Lower leg skin (tissue), 3 donors: ENCODE measurements at regions not wholly inside any gene's neighbourhood (a gene's known extent, or its start where the extent isn't known, plus 50 kb on each side); places are given as distances from the start of the nearest gene placed in this dataset.

Experiments used
- CTCF ChIP-seq, 3 donors: fragments of 450-650 bp; IDR thresholded peaks; one replicate each; pipeline ENCODE4 v1.5.1; 2016; ENCODE audit warnings: antibody characterized with exemption in 3 of 3, mild to moderate bottlenecking in 3 of 3, moderate library complexity in 2 of 3
- POLR2A ChIP-seq, 2 donors: fragments of 450-650 bp; IDR thresholded peaks; one replicate each; pipeline ENCODE4 v1.6.1; 2016 to 2017; ENCODE audit warnings: antibody characterized with exemption in 2 of 2, mild to moderate bottlenecking in 1 of 2, moderate library complexity in 1 of 2

- TF ChIP-seq CTCF (IDR thresholded peaks at IDR 0.05) (no peak), POLR2A (IDR thresholded peaks at IDR 0.05) (no peak)
Observed at GRCh38 chr4:10181745-10182445, 65.3 kb upstream of the WDR1 start.
